GM12864 (cell line): ENCODE measurements at regions not wholly inside any gene's neighbourhood (a gene's known extent, or its start where the extent isn't known, plus 50 kb on each side); places are given as distances from the start of the nearest gene placed in this dataset.

Source experiments
- DNase-seq: peaks from one replicate; pipeline ENCODE4 v3.0.0-alpha.2; 2011; ENCODE audit warnings: low read depth
- H3K4me3 ChIP-seq: 2 replicates; pipeline ENCODE4 v1.5.1; 2011; ENCODE audit warnings: mild to moderate bottlenecking, low read depth, low read length, control low read depth
- TF ChIP-seq, protein P1 (sequence below): IDR thresholded peaks from 2 replicates; pipeline ENCODE4 v1.5.1; 2011; ENCODE audit warnings: low read depth, mild to moderate bottlenecking, moderate library complexity, low read length, control low read depth, inconsistent platforms; ENCODE audit errors: missing control alignments

DNA sequence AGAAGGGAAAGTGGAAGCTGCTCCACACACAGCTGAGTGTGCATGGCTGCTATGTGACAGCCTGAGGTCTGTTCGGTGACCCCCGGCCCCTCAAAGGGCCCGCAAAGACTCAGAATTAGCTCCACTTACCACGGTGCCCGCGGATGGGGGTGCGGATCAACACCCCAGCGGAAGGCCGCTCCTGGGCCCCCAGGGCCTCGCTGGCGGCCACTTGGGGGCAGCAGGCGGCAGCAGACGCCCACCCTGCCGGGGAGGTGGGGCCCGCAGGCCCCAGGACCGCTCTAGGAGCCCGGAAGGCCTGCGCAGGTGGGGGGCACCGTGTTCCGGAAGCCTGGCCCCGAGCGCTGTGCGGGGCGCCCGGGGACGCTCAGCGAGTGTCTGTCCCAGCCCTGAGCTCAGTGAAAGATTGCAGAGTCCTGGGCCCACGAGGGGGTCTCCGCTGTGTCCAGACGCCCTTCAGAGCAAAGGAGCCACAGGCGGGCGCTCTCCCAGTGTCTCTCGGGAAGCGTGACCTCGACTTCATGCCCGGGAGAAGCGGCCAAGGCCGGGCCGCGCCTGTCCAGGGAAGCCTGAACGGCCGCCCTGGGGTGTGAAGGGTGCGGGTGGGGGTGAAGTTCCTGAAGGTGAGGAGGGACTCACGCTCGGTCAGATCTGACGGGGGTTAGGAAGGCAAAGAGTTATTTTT, 118.7 kb downstream of the VAPA start:
- TF ChIP-seq, protein P1, sequence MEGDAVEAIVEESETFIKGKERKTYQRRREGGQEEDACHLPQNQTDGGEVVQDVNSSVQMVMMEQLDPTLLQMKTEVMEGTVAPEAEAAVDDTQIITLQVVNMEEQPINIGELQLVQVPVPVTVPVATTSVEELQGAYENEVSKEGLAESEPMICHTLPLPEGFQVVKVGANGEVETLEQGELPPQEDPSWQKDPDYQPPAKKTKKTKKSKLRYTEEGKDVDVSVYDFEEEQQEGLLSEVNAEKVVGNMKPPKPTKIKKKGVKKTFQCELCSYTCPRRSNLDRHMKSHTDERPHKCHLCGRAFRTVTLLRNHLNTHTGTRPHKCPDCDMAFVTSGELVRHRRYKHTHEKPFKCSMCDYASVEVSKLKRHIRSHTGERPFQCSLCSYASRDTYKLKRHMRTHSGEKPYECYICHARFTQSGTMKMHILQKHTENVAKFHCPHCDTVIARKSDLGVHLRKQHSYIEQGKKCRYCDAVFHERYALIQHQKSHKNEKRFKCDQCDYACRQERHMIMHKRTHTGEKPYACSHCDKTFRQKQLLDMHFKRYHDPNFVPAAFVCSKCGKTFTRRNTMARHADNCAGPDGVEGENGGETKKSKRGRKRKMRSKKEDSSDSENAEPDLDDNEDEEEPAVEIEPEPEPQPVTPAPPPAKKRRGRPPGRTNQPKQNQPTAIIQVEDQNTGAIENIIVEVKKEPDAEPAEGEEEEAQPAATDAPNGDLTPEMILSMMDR = no peak
- DNase-seq = no peak
- H3K4me3 ChIP-seq = no peak overlapping the region

GRCh38 chr18:10033016-10033399, 119.2 kb downstream of the VAPA start:
- no peak overlapping the region for H3K4me3 ChIP-seq
- TF ChIP-seq, protein P1 = no peak
- no peak for DNase-seq

DNA sequence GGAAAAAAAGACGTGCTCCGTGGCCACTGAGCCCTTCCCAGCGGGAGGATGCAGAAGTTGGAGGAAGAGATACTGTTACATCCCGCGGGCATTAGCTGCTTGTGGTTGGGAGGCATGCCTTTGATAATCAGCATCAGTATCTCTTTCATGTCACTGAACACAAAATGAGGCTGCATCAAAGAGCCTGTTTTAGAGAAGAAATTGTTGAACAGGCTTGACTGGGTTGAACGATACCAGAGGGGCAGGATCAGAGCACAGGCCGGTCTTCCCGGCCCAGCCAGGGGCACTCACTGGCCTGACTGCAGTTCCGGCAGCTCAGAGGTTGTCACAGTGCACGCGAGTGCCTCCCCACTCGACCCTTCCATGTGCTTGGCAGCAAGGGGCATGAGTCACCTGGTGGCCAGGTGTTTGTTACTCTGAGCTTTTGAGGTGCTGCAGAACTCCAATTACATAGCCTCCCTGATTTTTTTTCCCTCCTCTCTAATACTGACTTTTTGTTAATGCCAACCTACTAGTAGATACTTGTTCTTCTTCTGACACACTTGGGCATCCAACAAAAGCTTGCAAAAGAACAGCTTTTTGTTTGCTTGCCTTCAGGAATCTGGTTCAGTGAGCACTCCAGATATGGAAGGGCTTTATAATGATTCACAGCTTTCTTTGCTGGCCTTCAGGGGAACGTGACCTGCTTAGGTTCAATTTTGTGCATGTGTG, 121.6 kb downstream of the VAPA start:
- no peak for DNase-seq
- no peak overlapping the region for H3K4me3 ChIP-seq
- TF ChIP-seq, protein P1 = no peak

- no peak overlapping the region for H3K4me3 ChIP-seq
- TF ChIP-seq, protein P1 = no peak
- no peak for DNase-seq
These were observed 122.7 kb downstream of the VAPA start for GRCh38 chr18:10036479-10036878.

DNA sequence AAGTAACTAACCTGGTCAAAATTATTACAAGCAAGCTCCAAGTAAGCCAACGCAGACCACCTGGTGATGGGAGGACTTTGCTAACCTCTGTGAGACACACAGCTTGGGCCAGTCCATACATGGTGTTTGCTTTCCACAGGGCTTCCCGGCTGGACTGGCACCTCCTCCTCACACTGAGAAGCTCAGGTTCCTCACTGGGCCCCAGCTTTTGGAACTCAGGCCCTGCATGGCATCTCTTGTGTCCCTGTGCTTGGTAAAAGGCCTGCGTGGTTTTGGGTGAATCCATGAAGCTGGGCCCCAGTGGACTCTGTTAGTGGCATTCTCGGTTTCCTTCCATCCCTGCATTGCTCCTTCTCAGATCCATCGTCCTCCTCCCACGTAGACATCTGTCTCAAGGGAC, 123.4 kb downstream of the VAPA start:
- DNase-seq = no peak
- no peak overlapping the region for H3K4me3 ChIP-seq
- TF ChIP-seq, protein P1 = no peak

- no peak overlapping the region for H3K4me3 ChIP-seq
- TF ChIP-seq, protein P1 = no peak
- DNase-seq = no peak
These were observed 124.5 kb downstream of the VAPA start for GRCh38 chr18:10038268-10038667.

- TF ChIP-seq, protein P1 = no peak
- no peak for DNase-seq
- H3K4me3 ChIP-seq = no peak overlapping the region
These were observed 126.6 kb downstream of the VAPA start for GRCh38 chr18:10040287-10041011.
